ENCODE measurements at regions not wholly inside any gene's neighbourhood (a gene's known extent, or its start where the extent isn't known, plus 50 kb on each side); places are given as distances from the start of the nearest gene placed in this dataset.

GRCh38 chr4:62771983-62772557, 1571.9 kb downstream of the ADGRL3 start:
- Mint-ChIP-seq H3K9me3 (peaks cover 3% of the 10 kb centered on the region), H3K4me3 (no peak overlapping the region), H3K4me1 (no peaks in the 10 kb centered on the region), H3K36me3 (no peaks in the 10 kb centered on the region), H3K27ac (no peak overlapping the region), H3K27me3 (ENCODE audit: low read depth) (peaks cover 6% of the 10 kb centered on the region)
- TF ChIP-seq CTCF (IDR thresholded peaks at IDR 0.05; ENCODE audit: unreplicated experiment): no peak
- DNase-seq (ENCODE audit: low spot score in 2 of 2, unreplicated experiment in 2 of 2): no peak

GRCh38 chr4:62740296-62740695, 1540.2 kb downstream of the ADGRL3 start:
- Mint-ChIP-seq H3K36me3 (no peaks in the 10 kb centered on the region), H3K27ac (no peak overlapping the region), H3K9me3 (peaks cover 10% of the 10 kb centered on the region), H3K27me3 (ENCODE audit: low read depth) (no peaks in the 10 kb centered on the region), H3K4me1 (no peaks in the 10 kb centered on the region), H3K4me3 (no peak overlapping the region)
- no peak for TF ChIP-seq CTCF (IDR thresholded peaks at IDR 0.05; ENCODE audit: unreplicated experiment)
- no peak for DNase-seq (ENCODE audit: low spot score in 2 of 2, unreplicated experiment in 2 of 2)

GRCh38 chr4:62717154-62717553, 1517.0 kb downstream of the ADGRL3 start:
- Mint-ChIP-seq H3K36me3 (peaks cover 2% of the 10 kb centered on the region), H3K27me3 (ENCODE audit: low read depth) (no peaks in the 10 kb centered on the region), H3K4me1 (no peaks in the 10 kb centered on the region), H3K9me3 (peaks cover 17% of the 10 kb centered on the region), H3K4me3 (no peak overlapping the region), H3K27ac (no peak overlapping the region)
- DNase-seq (ENCODE audit: low spot score in 2 of 2, unreplicated experiment in 2 of 2): no peak
- TF ChIP-seq CTCF (IDR thresholded peaks at IDR 0.05; ENCODE audit: unreplicated experiment): no peak

GRCh38 chr4:62711575-62711974, 1511.4 kb downstream of the ADGRL3 start:
- Mint-ChIP-seq H3K4me3 (no peak overlapping the region), H3K27me3 (ENCODE audit: low read depth) (no peaks in the 10 kb centered on the region), H3K4me1 (peaks cover 8% of the 10 kb centered on the region), H3K36me3 (peaks cover 2% of the 10 kb centered on the region), H3K27ac (no peak overlapping the region), H3K9me3 (peaks cover 14% of the 10 kb centered on the region)
- no peak for DNase-seq (ENCODE audit: low spot score in 2 of 2, unreplicated experiment in 2 of 2)
- no peak for TF ChIP-seq CTCF (IDR thresholded peaks at IDR 0.05; ENCODE audit: unreplicated experiment)

- H3K4me1 Mint-ChIP-seq: peaks cover 10% of the 10 kb centered on the region
- no peaks in the 10 kb centered on the region for H3K27me3 Mint-ChIP-seq (ENCODE audit: low read depth)
- peak overlapping the region; percentile 38 for H3K4me3 Mint-ChIP-seq
- no peak for DNase-seq (ENCODE audit: low spot score in 2 of 2, unreplicated experiment in 2 of 2)
- TF ChIP-seq CTCF (IDR thresholded peaks at IDR 0.05; ENCODE audit: unreplicated experiment): peak; percentile 79
- H3K36me3 Mint-ChIP-seq: no peaks in the 10 kb centered on the region
- no peaks in the 10 kb centered on the region for H3K9me3 Mint-ChIP-seq
- no peak overlapping the region for H3K27ac Mint-ChIP-seq
Measured at GRCh38 chr4:62709618-62710252, 1509.6 kb downstream of the ADGRL3 start.

All from mesothelial cell of epicardium (in vitro differentiated cells).